ENCODE measurements at regions not wholly inside any gene's neighbourhood (a gene's known extent, or its start where the extent isn't known, plus 50 kb on each side); places are given as distances from the start of the nearest gene placed in this dataset.
"Not testable (repeated sequence)": the region's sequence is repeated elsewhere in the genome, so short reads cannot be mapped to it uniquely, and the experiment has no call there.

GRCh38 chr9:68593760-68594159 lies 53.1 kb upstream of the TMEM252 start:
- POLR2A ChIA-PET; BruUV-seq (replicated peaks); DNase-seq (ENCODE audit: unreplicated experiment); H3K4me3 Mint-ChIP-seq (ENCODE audit: unreplicated experiment); H3K4me1 Mint-ChIP-seq (ENCODE audit: insufficient read depth, unreplicated experiment); H3K27ac Mint-ChIP-seq (ENCODE audit: low read depth, unreplicated experiment); H3K36me3 Mint-ChIP-seq (ENCODE audit: insufficient read depth, unreplicated experiment); intact Hi-C loops (cut with micrococcal nuclease): not testable (repeated sequence)
- Mint-ChIP-seq H3K27me3 (ENCODE audit: insufficient read depth, unreplicated experiment) (peaks cover 36% of the 10 kb centered on the region), H3K9me3 (ENCODE audit: unreplicated experiment) (peaks cover 13% of the 10 kb centered on the region)
- CTCF ChIA-PET = interaction anchor here (0.6 to 1.1 kb wide), 2 partner anchors 8 to 41 kb away, joined by 3 to 4 read pairs; no protein-coding TSS in a partner anchor

GRCh38 chr9:68595868-68596267 lies 55.2 kb upstream of the TMEM252 start:
- no peaks in the 10 kb centered on the region for H3K4me1 Mint-ChIP-seq (ENCODE audit: insufficient read depth, unreplicated experiment)
- no peak overlapping the region for H3K27ac Mint-ChIP-seq (ENCODE audit: low read depth, unreplicated experiment)
- CTCF ChIA-PET = interaction anchor here (0.6 to 1.2 kb wide), 6 partner anchors 8 to 432 kb away, joined by 3 to 6 read pairs (median 4); no protein-coding TSS in a partner anchor
- no peaks in the 10 kb centered on the region for H3K36me3 Mint-ChIP-seq (ENCODE audit: insufficient read depth, unreplicated experiment)
- intact Hi-C loops (cut with micrococcal nuclease) = no loop called here
- BruUV-seq (replicated peaks) = no TSS peak
- no peaks in the 10 kb centered on the region for H3K9me3 Mint-ChIP-seq (ENCODE audit: unreplicated experiment)
- TF ChIP-seq, protein P1, sequence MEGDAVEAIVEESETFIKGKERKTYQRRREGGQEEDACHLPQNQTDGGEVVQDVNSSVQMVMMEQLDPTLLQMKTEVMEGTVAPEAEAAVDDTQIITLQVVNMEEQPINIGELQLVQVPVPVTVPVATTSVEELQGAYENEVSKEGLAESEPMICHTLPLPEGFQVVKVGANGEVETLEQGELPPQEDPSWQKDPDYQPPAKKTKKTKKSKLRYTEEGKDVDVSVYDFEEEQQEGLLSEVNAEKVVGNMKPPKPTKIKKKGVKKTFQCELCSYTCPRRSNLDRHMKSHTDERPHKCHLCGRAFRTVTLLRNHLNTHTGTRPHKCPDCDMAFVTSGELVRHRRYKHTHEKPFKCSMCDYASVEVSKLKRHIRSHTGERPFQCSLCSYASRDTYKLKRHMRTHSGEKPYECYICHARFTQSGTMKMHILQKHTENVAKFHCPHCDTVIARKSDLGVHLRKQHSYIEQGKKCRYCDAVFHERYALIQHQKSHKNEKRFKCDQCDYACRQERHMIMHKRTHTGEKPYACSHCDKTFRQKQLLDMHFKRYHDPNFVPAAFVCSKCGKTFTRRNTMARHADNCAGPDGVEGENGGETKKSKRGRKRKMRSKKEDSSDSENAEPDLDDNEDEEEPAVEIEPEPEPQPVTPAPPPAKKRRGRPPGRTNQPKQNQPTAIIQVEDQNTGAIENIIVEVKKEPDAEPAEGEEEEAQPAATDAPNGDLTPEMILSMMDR (IDR thresholded peaks at IDR 0.05; ENCODE audit: unreplicated experiment) = no peak
- POLR2A ChIA-PET = no interaction called here
- H3K4me3 Mint-ChIP-seq (ENCODE audit: unreplicated experiment) = no peak overlapping the region
- no peak for DNase-seq (ENCODE audit: unreplicated experiment)
- peaks cover 30% of the 10 kb centered on the region for H3K27me3 Mint-ChIP-seq (ENCODE audit: insufficient read depth, unreplicated experiment)

GRCh38 chr9:68597362-68597997 lies 56.8 kb upstream of the TMEM252 start:
- TF ChIP-seq, protein P1 (IDR thresholded peaks at IDR 0.05; ENCODE audit: unreplicated experiment) = no peak
- ChIA-PET CTCF (interaction anchor here (1.1 kb wide), 2 partner anchors 13 to 15 kb away, joined by 3 read pairs; no protein-coding TSS in a partner anchor), POLR2A (no interaction called here)

GRCh38 chr9:68599826-68600225 lies 59.1 kb upstream of the TMEM252 start:
- Mint-ChIP-seq H3K27ac (ENCODE audit: low read depth, unreplicated experiment) (no peak overlapping the region), H3K27me3 (ENCODE audit: insufficient read depth, unreplicated experiment) (peaks cover 26% of the 10 kb centered on the region), H3K4me3 (ENCODE audit: unreplicated experiment) (no peak overlapping the region), H3K4me1 (ENCODE audit: insufficient read depth, unreplicated experiment) (no peaks in the 10 kb centered on the region), H3K9me3 (ENCODE audit: unreplicated experiment) (no peaks in the 10 kb centered on the region), H3K36me3 (ENCODE audit: insufficient read depth, unreplicated experiment) (no peaks in the 10 kb centered on the region)
- POLR2A ChIA-PET = interaction anchor here (0.6 to 0.7 kb wide), 2 partner anchors 40 to 89 kb away, joined by 3 read pairs; no protein-coding TSS in a partner anchor
- DNase-seq (ENCODE audit: unreplicated experiment) = no peak
- BruUV-seq (replicated peaks) = no TSS peak
- CTCF ChIA-PET = interaction anchor here (0.6 to 1.5 kb wide), 2 partner anchors 436 to 595 kb away, joined by 4 read pairs; partner anchors contain the start of gene FXN
- intact Hi-C loops (cut with micrococcal nuclease) = no loop called here
- TF ChIP-seq, protein P1 (IDR thresholded peaks at IDR 0.05; ENCODE audit: unreplicated experiment) = no peak

More at GRCh38 chr9:68597362-68597997, 56.8 kb upstream of the TMEM252 start:
- peaks cover 26% of the 10 kb centered on the region for H3K27me3 Mint-ChIP-seq (ENCODE audit: insufficient read depth, unreplicated experiment)
- no peak overlapping the region for H3K4me3 Mint-ChIP-seq (ENCODE audit: unreplicated experiment)
- H3K9me3 Mint-ChIP-seq (ENCODE audit: unreplicated experiment) = no peaks in the 10 kb centered on the region
- H3K4me1 Mint-ChIP-seq (ENCODE audit: insufficient read depth, unreplicated experiment) = no peaks in the 10 kb centered on the region
- no peaks in the 10 kb centered on the region for H3K36me3 Mint-ChIP-seq (ENCODE audit: insufficient read depth, unreplicated experiment)
- intact Hi-C loops (cut with micrococcal nuclease) = no loop called here
- no peak overlapping the region for H3K27ac Mint-ChIP-seq (ENCODE audit: low read depth, unreplicated experiment)
- DNase-seq (ENCODE audit: unreplicated experiment) = no peak
- BruUV-seq (replicated peaks) = no TSS peak
